Esophagus muscularis mucosa (tissue), 4 donors: ENCODE measurements at regions not wholly inside any gene's neighbourhood (a gene's known extent, or its start where the extent isn't known, plus 50 kb on each side); places are given as distances from the start of the nearest gene placed in this dataset.

Experiments used
- CTCF ChIP-seq, 3 experiments: fragments of 200-600 bp in 2 of 3; fragments of 450-650 bp in 1 of 3; sonication (generic) in 2 of 3; IDR thresholded peaks; one replicate each; pipeline ENCODE4 v1.5.1; 2017 to 2019; ENCODE audit warnings: antibody characterized with exemption in 3 of 3, mild to moderate bottlenecking in 2 of 3, moderate library complexity in 1 of 3
- EP300 ChIP-seq: sonication (generic); formaldehyde crosslinking; IDR thresholded peaks from one replicate; pipeline ENCODE4 v1.6.1; 2017; ENCODE audit warnings: antibody characterized with exemption
- POLR2A ChIP-seq: fragments of 450-650 bp; IDR thresholded peaks from one replicate; pipeline ENCODE4 v1.6.1; 2017; ENCODE audit warnings: antibody characterized with exemption, moderate library complexity, mild to moderate bottlenecking, low read depth
- POLR2AphosphoS5 ChIP-seq, 2 donors: sonication (generic); formaldehyde crosslinking; IDR thresholded peaks; one replicate each; pipeline ENCODE4 v1.6.1; 2017; ENCODE audit warnings: antibody characterized with exemption in 2 of 2

- TF ChIP-seq CTCF (IDR thresholded peaks at IDR 0.05) (no peak), POLR2A (no peak), EP300 (no peak), POLR2AphosphoS5 (IDR thresholded peaks at IDR 0.05) (no peak)
Observed at GRCh38 chr16:86914876-86915717, 336.7 kb downstream of the FOXL1 start.
